SK-N-SH (cell line): ENCODE measurements at regions not wholly inside any gene's neighbourhood (a gene's known extent, or its start where the extent isn't known, plus 50 kb on each side); places are given as distances from the start of the nearest gene placed in this dataset.

Source experiments
- CTCF ChIP-seq: fragments of 200-600 bp; sonication (generic); IDR thresholded peaks from 2 replicates; pipeline ENCODE4 v1.6.1; 2017; ENCODE audit warnings: antibody characterized with exemption, mild to moderate bottlenecking, moderate library complexity
- EP300 ChIP-seq, 2 experiments: IDR thresholded peaks; 2 replicates each; pipeline versions ENCODE4 v1.4.0 to v1.6.1; 2012; ENCODE audit warnings: borderline replicate concordance in 1 of 2, low read depth in 1 of 2, low read length in 1 of 2
- EZH2phosphoT487 ChIP-seq: fragments of 200-600 bp; sonication (generic); IDR thresholded peaks from 2 replicates; pipeline ENCODE4 v1.6.1; 2017; ENCODE audit warnings: low read depth, mixed run types, mild to moderate bottlenecking, antibody characterized with exemption, moderate library complexity, borderline replicate concordance
- PBX3 ChIP-seq: IDR thresholded peaks from 2 replicates; pipeline ENCODE4; 2012
- POLR2AphosphoS5 ChIP-seq: IDR thresholded peaks from 2 replicates; pipeline ENCODE4 v1.6.1; 2012; ENCODE audit warnings: low read depth, low read length
- RXRA ChIP-seq: IDR thresholded peaks from 2 replicates; pipeline ENCODE4 v1.4.0; 2012; ENCODE audit warnings: low read depth, mild to moderate bottlenecking, borderline replicate concordance
- YY1 ChIP-seq: IDR thresholded peaks from 2 replicates; pipeline ENCODE4 v1.4.0; 2012; ENCODE audit warnings: low read depth, mild to moderate bottlenecking

GRCh38 chr12:33125755-33126154, 229.2 kb upstream of the PKP2 start:
- TF ChIP-seq EP300 (IDR thresholded peaks at IDR 0.05; ENCODE audit: borderline replicate concordance in 1 of 2, low read depth in 1 of 2, low read length in 1 of 2) (no peak), CTCF (no peak), RXRA (no peak), PBX3 (no peak), YY1 (no peak), EZH2phosphoT487 (no peak), POLR2AphosphoS5 (no peak)
